OCI-LY3 (cell line): ENCODE measurements at regions not wholly inside any gene's neighbourhood (a gene's known extent, or its start where the extent isn't known, plus 50 kb on each side); places are given as distances from the start of the nearest gene placed in this dataset.

ENCODE experiments used
- H2AFZ ChIP-seq: fragments of 200-600, 300-600 bp; shearing (Covaris generic); 2 replicates; pipeline ENCODE4 v1.6.0; 2014; ENCODE audit warnings: antibody characterized with exemption, low read depth, low read length
- H3K27ac ChIP-seq: fragments of 200-600, 300-600 bp; sonication (generic); 2 replicates; pipeline ENCODE4 v1.5.1; 2014; ENCODE audit warnings: mild to moderate bottlenecking, low read length, moderate library complexity, mixed read lengths
- H3K27me3 ChIP-seq: fragments of 200-600, 300-600 bp; sonication (generic); 2 replicates; pipeline ENCODE4 v1.6.1; 2014; ENCODE audit warnings: low read depth, low read length, mixed read lengths
- H3K36me3 ChIP-seq: fragments of 200-600, 300-600 bp; sonication (generic); replicated peaks from 2 replicates; pipeline ENCODE3; 2014; ENCODE audit warnings: low read depth, low read length, mixed read lengths
- H3K4me1 ChIP-seq: fragments of 300-600, 200-600 bp; sonication (generic); 2 replicates; pipeline ENCODE4 v1.6.1; 2014; ENCODE audit warnings: low read length, mixed read lengths
- H3K4me2 ChIP-seq: fragments of 200-600, 300-600 bp; sonication (generic); 2 replicates; pipeline ENCODE4 v1.6.1; 2014; ENCODE audit warnings: low read length, mixed read lengths
- H3K4me3 ChIP-seq: fragments of 300-600, 200-600 bp; sonication (generic); 2 replicates; pipeline ENCODE4 v1.5.1; 2014; ENCODE audit warnings: antibody characterized with exemption, mild to moderate bottlenecking, low read length, moderate library complexity
- H3K79me2 ChIP-seq: fragments of 300-600, 200-600 bp; shearing (Covaris generic); 2 replicates; pipeline ENCODE4 v1.6.1; 2014; ENCODE audit warnings: mild to moderate bottlenecking, low read length, mixed read lengths
- H3K9ac ChIP-seq: fragments of 300-600, 200-600 bp; shearing (Covaris generic); 2 replicates; pipeline ENCODE4 v1.6.0; 2014; ENCODE audit warnings: mild to moderate bottlenecking, low read length, moderate library complexity
- H3K9me3 ChIP-seq: fragments of 200-600, 300-600 bp; shearing (Covaris generic); 2 replicates; pipeline ENCODE4 v1.6.1; 2014; ENCODE audit warnings: low read length, mixed read lengths; ENCODE audit not compliant: insufficient read depth
- H4K20me1 ChIP-seq: fragments of 200-600, 300-600 bp; sonication (generic); 2 replicates; pipeline ENCODE4 v1.6.1; 2016; ENCODE audit warnings: low read length, mixed read lengths; ENCODE audit not compliant: insufficient read depth
- EZH2phosphoT487 ChIP-seq: fragments of 200-600 bp; shearing (Covaris generic); IDR thresholded peaks from 2 replicates; pipeline ENCODE4 v1.6.1; 2018; ENCODE audit warnings: antibody characterized with exemption, mixed run types, low read depth
- TF ChIP-seq, protein P1 (sequence below): fragments of 200-600, 300-600 bp; sonication (generic); IDR thresholded peaks from 2 replicates; pipeline ENCODE4 v1.5.1; 2014; ENCODE audit warnings: antibody characterized with exemption, low read length, low read depth

DNA sequence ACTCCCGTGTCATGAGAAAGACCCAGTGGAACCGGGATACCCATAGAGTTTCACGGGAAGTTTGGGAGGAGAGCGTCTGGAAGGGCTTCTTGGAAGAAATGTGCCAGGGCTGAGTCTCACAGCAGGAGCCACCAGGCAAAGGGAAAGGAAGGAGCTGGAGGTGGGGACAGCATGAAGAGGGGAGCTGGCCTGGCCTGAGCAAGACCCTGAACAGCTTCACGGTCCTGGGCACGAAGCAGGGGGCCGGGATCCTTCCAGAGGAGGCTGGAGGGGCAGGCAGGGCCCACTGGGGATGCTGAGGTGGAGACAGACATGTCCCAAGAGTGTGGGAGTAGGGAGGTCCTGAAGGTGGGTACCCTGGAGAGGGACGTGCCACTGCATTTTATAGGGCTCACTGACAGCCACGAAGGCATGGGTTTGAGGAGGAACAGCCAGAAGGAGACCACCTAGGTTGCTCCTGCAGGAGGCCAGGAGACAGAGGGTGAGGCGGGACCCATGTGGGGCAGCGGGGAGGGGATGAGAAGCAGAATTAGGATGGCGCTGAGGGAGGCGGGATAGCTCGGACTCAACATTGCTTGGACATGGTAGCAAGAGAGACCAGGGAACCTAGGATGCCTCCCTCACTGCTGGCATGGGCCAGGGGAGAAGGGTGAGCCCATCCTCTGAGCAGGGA, 168.1 kb upstream of the ID2 start:
- H3K4me3 ChIP-seq: peak overlapping the region; percentile 33; the same call in 1 of the 2 replicates
- no peaks in the 10 kb centered on the region for H3K27me3 ChIP-seq
- H3K36me3 ChIP-seq: peaks cover 41% of the 10 kb centered on the region
- H3K4me1 ChIP-seq: peaks cover 75% of the 10 kb centered on the region
- H4K20me1 ChIP-seq: no peaks in the 10 kb centered on the region
- no peak overlapping the region for H2AFZ ChIP-seq
- H3K79me2 ChIP-seq: peaks cover 14% of the 10 kb centered on the region
- peak overlapping the region; percentile 58; the same call in 1 of the 2 replicates for H3K4me2 ChIP-seq
- peak overlapping the region; percentile 98 for H3K27ac ChIP-seq
- H3K9me3 ChIP-seq: peaks cover 18% of the 10 kb centered on the region; the same call in 1 of the 2 replicates
- TF ChIP-seq EZH2phosphoT487: no peak
- TF ChIP-seq, protein P1, sequence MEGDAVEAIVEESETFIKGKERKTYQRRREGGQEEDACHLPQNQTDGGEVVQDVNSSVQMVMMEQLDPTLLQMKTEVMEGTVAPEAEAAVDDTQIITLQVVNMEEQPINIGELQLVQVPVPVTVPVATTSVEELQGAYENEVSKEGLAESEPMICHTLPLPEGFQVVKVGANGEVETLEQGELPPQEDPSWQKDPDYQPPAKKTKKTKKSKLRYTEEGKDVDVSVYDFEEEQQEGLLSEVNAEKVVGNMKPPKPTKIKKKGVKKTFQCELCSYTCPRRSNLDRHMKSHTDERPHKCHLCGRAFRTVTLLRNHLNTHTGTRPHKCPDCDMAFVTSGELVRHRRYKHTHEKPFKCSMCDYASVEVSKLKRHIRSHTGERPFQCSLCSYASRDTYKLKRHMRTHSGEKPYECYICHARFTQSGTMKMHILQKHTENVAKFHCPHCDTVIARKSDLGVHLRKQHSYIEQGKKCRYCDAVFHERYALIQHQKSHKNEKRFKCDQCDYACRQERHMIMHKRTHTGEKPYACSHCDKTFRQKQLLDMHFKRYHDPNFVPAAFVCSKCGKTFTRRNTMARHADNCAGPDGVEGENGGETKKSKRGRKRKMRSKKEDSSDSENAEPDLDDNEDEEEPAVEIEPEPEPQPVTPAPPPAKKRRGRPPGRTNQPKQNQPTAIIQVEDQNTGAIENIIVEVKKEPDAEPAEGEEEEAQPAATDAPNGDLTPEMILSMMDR: no peak
- H3K9ac ChIP-seq: peak overlapping the region; percentile 53; the same call in 1 of the 2 replicates

DNA sequence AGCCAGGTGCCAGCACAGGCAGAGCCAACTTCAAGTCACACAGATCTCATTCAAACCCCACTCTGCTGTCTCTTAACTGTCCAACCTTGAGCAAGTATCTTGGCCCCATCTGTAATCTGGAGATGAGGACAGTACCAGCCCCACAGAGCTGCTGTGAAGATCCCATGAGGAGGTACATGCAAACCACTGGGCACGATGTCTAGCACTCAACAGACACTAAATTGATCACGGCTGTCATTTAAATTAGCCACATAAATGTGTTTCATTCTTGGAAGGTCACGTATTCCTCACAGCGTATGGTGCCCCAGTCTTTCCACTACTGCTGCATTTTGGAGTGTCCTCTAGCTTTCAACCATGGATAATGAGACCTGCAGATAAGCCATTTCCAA, 167.6 kb upstream of the ID2 start:
- H3K9ac ChIP-seq: peak overlapping the region; percentile 53; the same call in 1 of the 2 replicates
- H3K27me3 ChIP-seq: no peaks in the 10 kb centered on the region
- H3K79me2 ChIP-seq: peaks cover 15% of the 10 kb centered on the region
- peak overlapping the region; percentile 33; the same call in 1 of the 2 replicates for H3K4me3 ChIP-seq
- peak overlapping the region; percentile 98 for H3K27ac ChIP-seq
- no peak for TF ChIP-seq EZH2phosphoT487
- TF ChIP-seq, protein P1: no peak
- peaks cover 39% of the 10 kb centered on the region for H3K36me3 ChIP-seq
- H2AFZ ChIP-seq: no peak overlapping the region
- H3K4me1 ChIP-seq: peaks cover 80% of the 10 kb centered on the region
- no peaks in the 10 kb centered on the region for H4K20me1 ChIP-seq
- H3K9me3 ChIP-seq: peaks cover 18% of the 10 kb centered on the region; the same call in 1 of the 2 replicates
- peak overlapping the region; percentile 58 for H3K4me2 ChIP-seq

DNA sequence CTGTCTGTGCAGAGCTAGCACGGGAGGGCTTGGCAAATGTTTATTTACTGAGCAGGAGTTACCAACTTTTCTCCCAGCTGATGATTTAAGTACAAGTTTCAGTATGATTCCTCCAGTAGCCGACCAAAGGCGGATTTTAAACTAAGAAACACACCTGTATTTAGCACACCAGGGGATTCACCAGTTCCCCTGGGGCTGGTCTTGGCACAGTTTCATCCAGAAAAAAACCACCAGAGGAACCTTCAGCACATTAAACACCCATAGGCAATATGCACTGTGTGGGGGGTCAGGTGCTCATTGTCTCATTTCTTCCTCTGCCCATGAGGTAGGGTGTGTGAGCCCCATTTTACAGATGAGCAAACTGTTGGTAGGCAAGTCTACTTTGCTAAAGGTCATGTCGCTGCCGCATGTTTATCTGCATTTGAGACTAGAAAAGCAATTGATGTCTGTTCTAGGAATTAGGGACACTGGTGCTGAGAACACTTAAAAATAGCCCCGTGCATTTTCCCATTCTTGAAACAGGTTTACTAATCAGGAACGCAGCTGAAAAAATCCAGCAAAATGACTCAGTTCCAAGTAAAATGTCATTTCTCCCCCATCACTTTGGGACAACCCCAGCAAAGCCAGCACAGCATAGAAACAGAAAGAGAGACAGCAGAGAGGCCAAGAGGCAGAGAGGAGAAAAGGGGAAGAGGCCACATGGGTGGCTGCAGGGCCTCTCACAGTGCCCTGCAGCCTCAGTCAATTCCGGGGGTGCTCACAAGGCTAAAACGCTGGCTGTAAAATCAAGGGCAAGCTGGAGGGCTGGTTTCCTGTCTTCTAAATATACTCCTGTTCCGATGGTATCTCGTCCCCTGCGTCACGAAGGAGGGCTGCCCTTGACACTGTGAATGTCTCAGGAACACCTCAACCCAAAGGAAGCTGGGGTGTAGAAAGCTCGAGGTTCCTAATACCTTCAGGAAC, 166.8 kb upstream of the ID2 start:
- Histone ChIP-seq H3K79me2 (peaks cover 23% of the 10 kb centered on the region), H3K36me3 (peaks cover 33% of the 10 kb centered on the region), H2AFZ (no peak overlapping the region), H3K4me2 (peak overlapping the region; percentile 73), H3K27ac (peak overlapping the region; percentile 98), H3K4me3 (peak overlapping the region; percentile 53), H3K9me3 (peaks cover 18% of the 10 kb centered on the region; the same call in 1 of the 2 replicates), H4K20me1 (no peaks in the 10 kb centered on the region), H3K27me3 (no peaks in the 10 kb centered on the region), H3K9ac (peak overlapping the region; percentile 83), H3K4me1 (peaks cover 88% of the 10 kb centered on the region)
- TF ChIP-seq, protein P1: no peak
- TF ChIP-seq EZH2phosphoT487: no peak
